ENCODE measurements at regions not wholly inside any gene's neighbourhood (a gene's known extent, or its start where the extent isn't known, plus 50 kb on each side); places are given as distances from the start of the nearest gene placed in this dataset.

GRCh38 chr10:89097226-89097625 is 106.6 kb downstream of the FAS start:
- peak; percentile 29 for DNase-seq (ENCODE audit: low read depth, low spot score)
- no peak overlapping the region for H3K4me3 ChIP-seq (ENCODE audit: low read depth, low read length)
- POLR2A ChIA-PET, result no interaction called here
- no peaks in the 10 kb centered on the region for H3K27me3 ChIP-seq (ENCODE audit: control insufficient read depth, insufficient read depth, low read length)
- H3K9me3 ChIP-seq (ENCODE audit: control insufficient read depth, insufficient read depth, low read length), result no peaks in the 10 kb centered on the region
- no peak overlapping the region for H3K27ac ChIP-seq (ENCODE audit: low read depth, low read length)
- CTCF ChIA-PET, result no interaction called here
- no peak for TF ChIP-seq CTCF (IDR thresholded peaks at IDR 0.05; ENCODE audit: low read depth, low read length)

GRCh38 chr10:89095701-89096391 is 105.2 kb downstream of the FAS start:
- TF ChIP-seq CTCF (IDR thresholded peaks at IDR 0.05; ENCODE audit: low read depth, low read length), result no peak
- no peak overlapping the region for H3K4me3 ChIP-seq (ENCODE audit: low read depth, low read length)
- CTCF ChIA-PET, result no interaction called here
- DNase-seq (ENCODE audit: low read depth, low spot score), result no peak
- H3K27me3 ChIP-seq (ENCODE audit: control insufficient read depth, insufficient read depth, low read length), result no peaks in the 10 kb centered on the region
- no peak overlapping the region for H3K27ac ChIP-seq (ENCODE audit: low read depth, low read length)
- H3K9me3 ChIP-seq (ENCODE audit: control insufficient read depth, insufficient read depth, low read length), result no peaks in the 10 kb centered on the region
- POLR2A ChIA-PET, result no interaction called here

GRCh38 chr10:89093728-89094127 is 103.1 kb downstream of the FAS start:
- ChIA-PET CTCF (interaction anchor here (0.9 kb wide), 1 partner anchor 124 kb away, joined by 3 read pairs; no protein-coding TSS in a partner anchor), POLR2A (no interaction called here)

GRCh38 chr10:89092981-89093380 is 102.4 kb downstream of the FAS start:
- ChIA-PET POLR2A (no interaction called here), CTCF (no interaction called here)
- no peak for DNase-seq (ENCODE audit: low read depth, low spot score)
- no peak overlapping the region for H3K27ac ChIP-seq (ENCODE audit: low read depth, low read length)
- TF ChIP-seq CTCF (IDR thresholded peaks at IDR 0.05; ENCODE audit: low read depth, low read length), result no peak
- no peaks in the 10 kb centered on the region for H3K27me3 ChIP-seq (ENCODE audit: control insufficient read depth, insufficient read depth, low read length)
- no peaks in the 10 kb centered on the region for H3K9me3 ChIP-seq (ENCODE audit: control insufficient read depth, insufficient read depth, low read length)
- no peak overlapping the region for H3K4me3 ChIP-seq (ENCODE audit: low read depth, low read length)

More at GRCh38 chr10:89093728-89094127, 103.1 kb downstream of the FAS start:
- H3K27me3 ChIP-seq (ENCODE audit: control insufficient read depth, insufficient read depth, low read length), result no peaks in the 10 kb centered on the region
- no peak overlapping the region for H3K27ac ChIP-seq (ENCODE audit: low read depth, low read length)
- no peak for DNase-seq (ENCODE audit: low read depth, low spot score)
- no peak overlapping the region for H3K4me3 ChIP-seq (ENCODE audit: low read depth, low read length)
- H3K9me3 ChIP-seq (ENCODE audit: control insufficient read depth, insufficient read depth, low read length), result no peaks in the 10 kb centered on the region
- no peak for TF ChIP-seq CTCF (IDR thresholded peaks at IDR 0.05; ENCODE audit: low read depth, low read length)

GRCh38 chr10:89092439-89092838 is 101.8 kb downstream of the FAS start:
- no peak for DNase-seq (ENCODE audit: low read depth, low spot score)
- TF ChIP-seq CTCF (IDR thresholded peaks at IDR 0.05; ENCODE audit: low read depth, low read length), result no peak
- Histone ChIP-seq H3K27me3 (ENCODE audit: control insufficient read depth, insufficient read depth, low read length) (no peaks in the 10 kb centered on the region), H3K4me3 (ENCODE audit: low read depth, low read length) (no peak overlapping the region), H3K27ac (ENCODE audit: low read depth, low read length) (no peak overlapping the region), H3K9me3 (ENCODE audit: control insufficient read depth, insufficient read depth, low read length) (no peaks in the 10 kb centered on the region)
- POLR2A ChIA-PET, result no interaction called here
- CTCF ChIA-PET, result interaction anchor here (1.0 kb wide), 1 partner anchor 9 kb away, joined by 3 read pairs; no protein-coding TSS in a partner anchor

Measured in AG04450 (cell line).